ENCODE measurements at regions not wholly inside any gene's neighbourhood (a gene's known extent, or its start where the extent isn't known, plus 50 kb on each side); places are given as distances from the start of the nearest gene placed in this dataset.

DNA sequence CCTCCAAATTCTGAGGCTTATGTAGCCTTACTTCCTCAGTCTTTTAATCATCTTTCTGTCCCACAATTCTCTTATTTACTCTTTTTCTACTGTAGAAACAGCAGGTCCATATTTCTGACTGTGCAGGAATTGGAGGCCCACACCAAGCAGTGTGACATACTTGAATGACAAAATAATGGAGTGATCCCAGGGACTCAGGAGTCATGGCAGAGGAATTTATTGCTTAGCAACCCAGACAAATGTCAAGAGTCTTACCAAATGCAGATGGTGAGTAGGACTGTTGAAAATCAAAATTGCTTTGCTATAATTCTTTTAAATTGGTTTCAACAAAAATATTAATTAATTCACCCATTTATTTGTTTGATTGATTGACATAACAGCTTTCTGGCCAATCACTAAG lies 59.9 kb downstream of the HTR1B start:
- no peak for DNase-seq

- no peak for DNase-seq
These were observed 62.1 kb downstream of the HTR1B start for GRCh38 chr6:77401231-77401630.

- DNase-seq, result no peak
These were observed 65.7 kb downstream of the HTR1B start for GRCh38 chr6:77397561-77397960.

DNA sequence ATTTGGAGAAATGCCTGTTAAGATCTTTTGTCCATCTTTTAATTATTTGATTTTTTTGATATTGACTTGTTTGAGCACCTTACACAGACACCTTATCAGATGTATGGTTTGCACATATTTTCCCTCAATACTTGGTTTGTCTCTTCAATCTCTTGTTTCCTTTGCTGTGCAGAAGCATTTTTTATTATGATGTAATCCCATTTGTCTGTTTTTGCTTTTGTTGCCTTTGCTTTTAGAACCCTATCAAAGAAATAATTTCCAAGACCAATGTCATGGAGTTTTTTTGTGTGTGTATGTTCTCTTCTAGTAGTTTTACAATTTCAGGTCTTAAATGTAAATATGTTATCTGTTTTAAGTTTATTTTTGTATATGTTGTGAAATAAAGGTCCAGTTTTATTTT lies 73.9 kb downstream of the HTR1B start:
- DNase-seq, result no peak

DNA sequence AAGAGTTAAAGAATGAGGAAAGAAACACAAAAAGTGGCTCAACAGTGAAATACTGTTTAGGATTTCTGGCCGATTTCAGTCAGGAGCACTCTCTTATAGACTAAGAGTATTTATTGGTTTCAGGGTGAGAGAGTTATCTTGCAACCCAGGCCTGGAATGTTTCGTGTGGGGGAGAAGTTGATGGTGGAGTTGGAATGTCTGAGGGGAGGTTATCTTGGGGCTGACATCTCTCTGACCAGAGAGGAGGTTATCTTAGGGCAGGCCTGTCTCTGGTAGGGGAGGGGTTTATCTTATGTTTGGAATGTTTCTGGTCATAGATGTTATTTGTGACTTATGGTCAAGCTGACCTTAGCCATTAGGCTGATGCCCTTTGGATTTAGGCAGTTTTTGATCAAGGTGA lies 80.3 kb downstream of the HTR1B start:
- no peak for DNase-seq

- DNase-seq, result no peak
These were observed 89.3 kb downstream of the HTR1B start for GRCh38 chr6:77373955-77374354.

- no peak for DNase-seq
These were observed 91.5 kb downstream of the HTR1B start for GRCh38 chr6:77371748-77372147.

DNA sequence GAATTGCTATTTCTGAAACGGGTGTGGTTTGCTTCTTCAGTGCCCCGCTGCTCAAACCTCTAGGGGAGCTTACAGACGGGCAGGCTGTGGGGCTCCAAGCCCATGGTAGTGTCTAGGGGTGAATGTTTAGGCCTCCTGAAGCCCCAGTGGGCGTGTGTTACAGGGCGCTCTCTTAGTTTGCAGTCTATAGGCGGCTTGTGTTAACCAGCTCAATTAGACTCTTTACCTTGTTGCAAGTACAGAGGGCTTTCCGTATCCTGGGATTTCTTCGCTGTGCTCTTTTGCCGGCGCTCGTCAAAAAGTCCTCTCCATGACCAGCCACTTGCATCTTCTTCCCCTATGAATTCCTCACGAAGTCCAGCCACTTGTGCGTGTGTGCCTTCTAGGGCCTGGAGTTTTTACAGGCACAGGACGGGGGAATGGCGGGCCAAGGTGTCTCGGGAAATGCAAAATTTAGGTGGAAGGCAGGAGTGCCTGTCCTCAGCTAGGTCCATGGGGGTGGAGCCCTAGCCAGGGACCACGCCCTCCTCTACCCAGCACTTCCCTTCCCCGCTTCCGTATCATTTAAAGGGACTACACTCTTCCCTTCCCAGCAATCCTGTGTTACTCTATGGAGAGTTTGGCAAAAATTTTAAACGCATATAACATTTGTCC lies 94.5 kb downstream of the HTR1B start:
- no peak for DNase-seq

DNA sequence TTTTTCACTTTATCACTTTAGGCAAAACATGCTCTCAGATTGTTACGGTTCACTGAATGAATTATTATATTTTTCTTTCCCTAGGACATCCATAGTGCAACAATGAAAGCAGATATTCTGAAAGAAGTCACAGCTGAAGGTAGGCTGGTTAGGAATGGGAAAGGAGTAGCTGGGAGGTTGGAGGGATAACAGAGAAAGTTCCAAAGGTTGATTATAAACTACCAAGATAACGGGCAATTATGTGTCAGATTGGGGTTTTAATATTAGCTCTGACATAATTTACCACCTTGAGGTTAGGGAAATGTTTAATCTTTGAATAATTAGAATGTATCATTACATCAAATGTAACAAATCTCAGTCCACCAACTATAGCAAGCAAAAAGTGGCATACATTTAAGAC lies 96.5 kb downstream of the HTR1B start:
- no peak for DNase-seq

DNA sequence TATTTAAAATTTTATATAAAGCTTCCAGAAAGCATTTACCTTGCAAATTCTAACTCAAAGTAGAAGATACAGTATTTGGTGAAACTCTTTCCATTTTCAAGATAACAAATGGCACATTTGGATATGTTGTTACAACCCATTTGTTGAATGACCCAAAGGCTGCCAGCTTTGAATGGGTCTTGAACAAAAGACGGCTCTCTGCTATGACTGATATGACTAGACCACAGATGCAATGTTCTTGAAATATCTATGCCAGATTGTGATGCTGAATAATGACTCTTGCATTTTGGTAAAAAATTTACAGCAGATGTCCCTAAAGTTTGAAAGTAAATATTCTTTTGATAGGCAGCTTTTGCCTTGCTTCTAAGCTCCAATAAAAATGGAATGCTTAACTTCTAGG lies 99.6 kb downstream of the HTR1B start:
- no peak for DNase-seq

- no peak for DNase-seq
These were observed 101.2 kb downstream of the HTR1B start for GRCh38 chr6:77362055-77362454.

GRCh38 chr6:77361018-77361417 lies 102.3 kb downstream of the HTR1B start:
- no peak for DNase-seq

GRCh38 chr6:77356821-77357220 lies 106.5 kb downstream of the HTR1B start:
- DNase-seq, result no peak

- no peak for DNase-seq
These were observed 108.7 kb downstream of the HTR1B start for GRCh38 chr6:77354581-77354980.

DNA sequence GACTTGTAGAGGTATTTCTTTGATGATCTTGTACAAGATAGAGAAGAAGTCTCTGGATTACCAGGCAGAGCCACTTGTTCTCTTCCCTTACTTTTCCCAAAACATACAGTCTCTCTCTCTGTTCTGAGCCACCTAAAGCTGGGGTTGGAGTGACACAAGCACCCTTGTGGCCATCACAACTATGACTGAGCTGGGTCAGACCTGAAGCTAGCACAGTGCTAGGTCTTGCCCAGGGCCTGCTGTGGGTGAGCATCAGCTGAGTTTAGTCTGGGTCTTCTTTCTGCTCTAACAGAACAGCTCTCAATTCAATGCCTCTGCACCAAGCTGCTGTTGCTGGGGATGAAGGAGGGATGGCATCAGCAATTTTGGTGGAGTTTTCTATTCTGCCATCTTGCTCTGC lies 110.2 kb downstream of the HTR1B start:
- no peak for DNase-seq

DNA sequence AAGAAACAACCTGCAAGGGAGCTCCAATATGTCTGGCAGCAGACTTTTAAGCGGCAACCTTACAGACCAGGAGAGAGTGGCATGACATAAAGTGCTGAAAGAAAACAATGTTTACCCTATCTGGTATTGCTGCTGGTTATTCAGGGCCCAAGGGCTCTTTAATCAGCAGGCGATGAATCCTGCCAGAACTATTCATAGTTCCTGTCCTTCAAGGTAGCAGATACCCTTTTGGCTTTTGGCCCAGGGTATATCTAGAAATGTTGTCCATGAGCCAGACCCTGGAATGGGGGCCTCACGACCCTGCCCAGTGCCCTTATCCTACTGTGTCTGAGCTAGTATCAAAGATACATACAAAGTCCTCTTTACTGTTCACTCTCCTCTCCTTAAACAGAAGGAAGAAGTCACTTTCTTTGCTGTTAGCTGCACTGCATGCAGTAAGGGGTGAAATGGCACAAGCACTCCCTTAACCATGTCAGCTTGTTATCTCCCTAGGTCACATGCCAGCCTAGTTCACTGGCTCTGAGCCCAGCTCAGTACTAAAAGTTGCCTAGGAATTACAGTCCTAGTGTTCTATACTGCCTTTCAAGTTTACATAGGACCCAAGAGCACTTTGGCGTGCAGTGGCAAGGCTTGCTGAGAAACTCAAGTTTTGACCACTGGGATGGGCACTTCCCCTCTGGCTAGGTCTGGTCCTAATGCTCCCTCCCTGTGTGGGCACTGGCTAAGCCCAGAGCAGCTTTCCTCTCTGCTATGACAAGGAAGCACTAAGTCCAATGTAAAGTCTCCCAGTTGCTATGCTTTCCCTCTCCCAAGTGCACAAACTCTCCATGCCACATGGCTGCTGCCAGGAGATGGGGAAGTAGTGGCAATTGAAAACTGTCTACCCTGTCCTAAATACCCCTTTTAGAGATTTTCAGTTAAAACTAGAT lies 122.0 kb downstream of the HTR1B start:
- no peak for DNase-seq

DNA sequence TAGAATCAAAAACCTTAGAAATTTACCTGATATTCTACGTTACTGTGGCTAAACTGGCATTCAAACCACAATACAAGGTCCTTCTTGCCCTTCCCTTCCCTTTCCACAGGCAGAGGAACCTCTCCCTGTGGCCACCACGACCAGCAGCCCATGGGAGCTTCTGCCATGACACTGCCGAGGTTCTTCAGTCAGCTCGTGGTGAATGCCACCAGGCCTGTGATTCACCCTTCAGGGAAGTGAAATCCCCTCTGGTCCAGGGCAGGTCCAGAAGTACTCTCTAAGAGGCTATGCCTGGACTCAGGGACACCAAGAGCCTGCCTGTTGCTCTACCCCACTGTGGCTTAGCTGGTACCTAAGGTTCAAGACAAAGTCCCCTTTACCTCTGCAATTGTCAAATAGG lies 123.0 kb downstream of the HTR1B start:
- no peak for DNase-seq

- DNase-seq, result no peak
These were observed 123.4 kb downstream of the HTR1B start for GRCh38 chr6:77339926-77340325.

GRCh38 chr6:77337392-77337791 lies 125.9 kb downstream of the HTR1B start:
- no peak for DNase-seq

GRCh38 chr6:77334093-77334492 lies 129.2 kb downstream of the HTR1B start:
- no peak for DNase-seq

GRCh38 chr6:77332915-77333623 lies 130.2 kb downstream of the HTR1B start:
- no peak for DNase-seq

DNA sequence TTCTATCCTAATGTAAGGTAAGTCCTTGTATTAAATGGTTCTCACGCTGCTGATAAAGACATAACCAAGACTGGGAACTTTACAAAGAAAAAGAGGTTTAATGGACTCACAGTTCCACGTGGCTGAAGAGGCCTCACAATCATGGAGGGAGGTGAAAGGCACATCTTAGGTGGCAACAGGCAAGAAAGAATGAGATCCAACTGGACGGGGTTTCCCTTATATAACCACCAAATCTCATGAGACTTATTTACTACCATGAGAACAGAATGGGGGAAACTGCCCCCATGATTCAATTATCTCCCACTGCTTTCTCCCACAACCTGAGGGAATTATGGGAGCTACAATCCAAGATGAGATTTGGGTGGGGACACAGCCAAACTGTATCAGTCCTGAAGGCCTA lies 136.6 kb downstream of the HTR1B start:
- no peak for DNase-seq

GRCh38 chr6:77326029-77326428 lies 137.3 kb downstream of the HTR1B start:
- no peak for DNase-seq

GRCh38 chr6:77324866-77325265 lies 138.4 kb downstream of the HTR1B start:
- DNase-seq, result no peak
